ENCODE measurements at regions not wholly inside any gene's neighbourhood (a gene's known extent, or its start where the extent isn't known, plus 50 kb on each side); places are given as distances from the start of the nearest gene placed in this dataset.

DNA sequence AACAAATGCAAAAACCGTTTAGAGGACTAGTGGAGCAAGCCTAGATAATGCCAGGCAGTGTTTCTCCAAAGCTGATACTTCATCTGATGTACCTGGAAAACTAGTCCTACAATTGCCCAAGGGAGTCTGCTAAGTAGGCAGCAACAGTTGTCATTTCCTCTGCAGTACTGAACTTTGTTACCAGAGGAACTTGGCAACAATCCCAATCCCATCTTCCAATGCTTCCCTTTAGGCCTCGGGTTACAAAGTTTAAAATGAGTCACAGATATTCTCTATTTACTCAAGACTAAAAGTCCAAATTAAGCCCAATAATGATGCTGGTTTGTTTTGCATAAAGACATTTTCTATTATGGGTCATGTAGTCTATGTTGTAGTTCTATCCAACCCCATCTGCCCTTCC lies 120.0 kb upstream of the GLRA2 start:
- peaks cover 0 to 9% (median 0%) of the 10 kb centered on the region in 12 donors for H3K9me3 ChIP-seq

DNA sequence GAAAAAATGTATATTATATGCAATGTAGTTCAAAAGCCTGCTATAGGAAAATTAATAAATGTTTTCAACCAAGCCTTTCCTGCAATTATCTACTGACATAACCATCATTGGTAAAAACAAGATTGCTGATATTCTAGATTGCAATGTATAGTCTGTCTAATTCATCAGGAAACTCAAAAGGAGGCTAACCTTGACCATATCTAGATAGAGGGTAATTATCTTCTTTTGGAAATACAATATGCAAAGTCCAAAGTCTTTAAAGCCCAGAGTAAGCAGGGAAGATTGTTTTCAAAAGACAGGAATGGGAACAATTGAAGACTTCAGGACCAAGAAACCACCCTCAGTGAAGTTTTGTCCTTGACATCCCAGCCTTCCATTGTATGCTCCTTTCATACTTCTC lies 123.1 kb upstream of the GLRA2 start:
- DNase-seq (no peak), ATAC-seq (no peak)
- H3K4me1 ChIP-seq, result no peaks in the 10 kb centered on the region
- H3K36me3 ChIP-seq, result no peaks in the 10 kb centered on the region
- H3K9me3 ChIP-seq, result no peaks in the 10 kb centered on the region
- no peaks in the 10 kb centered on the region for H3K27me3 ChIP-seq
- no peak overlapping the region for H3K27ac ChIP-seq
- intact Hi-C loops (cut with DNase I), result no loop called here
- H3K4me3 ChIP-seq, result no peak overlapping the region
- TF ChIP-seq POLR2A (IDR thresholded peaks at IDR 0.05), result no peak
- TF ChIP-seq, protein P1, sequence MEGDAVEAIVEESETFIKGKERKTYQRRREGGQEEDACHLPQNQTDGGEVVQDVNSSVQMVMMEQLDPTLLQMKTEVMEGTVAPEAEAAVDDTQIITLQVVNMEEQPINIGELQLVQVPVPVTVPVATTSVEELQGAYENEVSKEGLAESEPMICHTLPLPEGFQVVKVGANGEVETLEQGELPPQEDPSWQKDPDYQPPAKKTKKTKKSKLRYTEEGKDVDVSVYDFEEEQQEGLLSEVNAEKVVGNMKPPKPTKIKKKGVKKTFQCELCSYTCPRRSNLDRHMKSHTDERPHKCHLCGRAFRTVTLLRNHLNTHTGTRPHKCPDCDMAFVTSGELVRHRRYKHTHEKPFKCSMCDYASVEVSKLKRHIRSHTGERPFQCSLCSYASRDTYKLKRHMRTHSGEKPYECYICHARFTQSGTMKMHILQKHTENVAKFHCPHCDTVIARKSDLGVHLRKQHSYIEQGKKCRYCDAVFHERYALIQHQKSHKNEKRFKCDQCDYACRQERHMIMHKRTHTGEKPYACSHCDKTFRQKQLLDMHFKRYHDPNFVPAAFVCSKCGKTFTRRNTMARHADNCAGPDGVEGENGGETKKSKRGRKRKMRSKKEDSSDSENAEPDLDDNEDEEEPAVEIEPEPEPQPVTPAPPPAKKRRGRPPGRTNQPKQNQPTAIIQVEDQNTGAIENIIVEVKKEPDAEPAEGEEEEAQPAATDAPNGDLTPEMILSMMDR (IDR thresholded peaks at IDR 0.05), result no peak

More for the DNA sequence above, 120.0 kb upstream of the GLRA2 start:
- intact Hi-C loops (cut with DNase I), result no loop called here
- no peak for TF ChIP-seq POLR2A (IDR thresholded peaks at IDR 0.05)
- TF ChIP-seq, protein P1 (IDR thresholded peaks at IDR 0.05), result no peak
- WGBS, 4 donors, result 35 to 50% (median 40%) methylated on average over 2 of the region's 2 CpGs
- DNase-seq (peak in 1 of 5 donors; percentile 7), ATAC-seq (peak in 2 of 4 donors; percentile 22 to 50)
- no peaks in the 10 kb centered on the region for H3K27me3 ChIP-seq
- no peaks in the 10 kb centered on the region for H3K36me3 ChIP-seq
- H3K27ac ChIP-seq, result no peak overlapping the region
- H3K4me1 ChIP-seq, result no peaks in the 10 kb centered on the region
- no peak overlapping the region for H3K4me3 ChIP-seq

DNA sequence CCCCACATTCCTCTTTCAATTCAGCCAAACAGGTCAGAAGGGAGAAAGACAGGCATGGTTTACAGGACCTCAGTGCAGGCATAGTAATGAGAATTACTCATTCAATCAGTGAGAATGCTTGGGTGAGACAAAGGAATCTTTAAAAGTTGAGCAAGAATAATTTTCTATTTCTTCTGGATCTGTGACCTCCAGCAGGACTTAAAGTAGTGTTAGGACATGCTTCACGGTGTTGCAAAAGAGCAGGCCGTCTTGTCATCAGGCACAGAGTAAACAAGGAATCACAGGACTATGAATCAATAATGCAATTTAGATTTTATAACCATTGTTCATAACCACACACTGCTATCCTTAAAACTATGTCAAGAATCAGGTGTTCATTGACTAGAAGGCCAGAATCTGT lies 130.6 kb upstream of the GLRA2 start:
- DNase-seq (no peak), ATAC-seq (no peak)
- Histone ChIP-seq H3K4me3 (no peak overlapping the region), H3K36me3 (no peaks in the 10 kb centered on the region), H3K27me3 (no peaks in the 10 kb centered on the region), H3K4me1 (no peaks in the 10 kb centered on the region), H3K9me3 (no peaks in the 10 kb centered on the region), H3K27ac (no peak overlapping the region)
- 60 to 74% (median 65%) methylated on average over 2 of the region's 2 CpGs for WGBS, 4 donors
- TF ChIP-seq, protein P1 (IDR thresholded peaks at IDR 0.05), result no peak
- no peak for TF ChIP-seq POLR2A (IDR thresholded peaks at IDR 0.05)
- intact Hi-C loops (cut with DNase I), result no loop called here

DNA sequence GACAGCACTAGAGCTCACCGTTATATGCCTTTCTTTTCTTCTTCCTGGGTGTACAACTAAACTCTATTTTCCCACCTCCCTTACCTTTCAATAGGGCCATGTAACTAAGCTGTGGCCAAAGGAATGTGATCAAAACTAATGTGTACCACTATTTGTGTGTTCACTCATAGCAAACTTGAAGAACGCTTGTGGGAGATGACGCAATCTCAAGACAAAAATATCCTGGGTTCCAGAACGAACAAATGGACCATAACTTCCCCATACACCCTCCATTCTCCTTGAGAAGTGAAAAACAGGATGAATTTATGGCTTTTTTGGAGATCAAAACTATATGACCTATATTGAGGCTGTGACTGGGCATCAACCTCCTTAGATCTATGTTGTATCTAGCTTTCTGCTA lies 139.7 kb upstream of the GLRA2 start:
- Histone ChIP-seq H3K27ac (no peak overlapping the region), H3K27me3 (no peaks in the 10 kb centered on the region), H3K4me3 (no peak overlapping the region), H3K4me1 (no peaks in the 10 kb centered on the region), H3K9me3 (no peaks in the 10 kb centered on the region), H3K36me3 (no peaks in the 10 kb centered on the region)
- intact Hi-C loops (cut with DNase I), result no loop called here
- ATAC-seq, result no peak
- WGBS, 4 donors, result 71 to 78% (median 76%) methylated on average over 4 of the region's 4 CpGs
- TF ChIP-seq, protein P1 (IDR thresholded peaks at IDR 0.05), result no peak
- TF ChIP-seq POLR2A (IDR thresholded peaks at IDR 0.05), result no peak
- no peak for DNase-seq

All from heart left ventricle (tissue), 16 donors.